ENCODE measurements at regions not wholly inside any gene's neighbourhood (a gene's known extent, or its start where the extent isn't known, plus 50 kb on each side); places are given as distances from the start of the nearest gene placed in this dataset.
A peak's percentile ranks its signal among the peaks of the same experiment; 100 is the strongest.

DNA sequence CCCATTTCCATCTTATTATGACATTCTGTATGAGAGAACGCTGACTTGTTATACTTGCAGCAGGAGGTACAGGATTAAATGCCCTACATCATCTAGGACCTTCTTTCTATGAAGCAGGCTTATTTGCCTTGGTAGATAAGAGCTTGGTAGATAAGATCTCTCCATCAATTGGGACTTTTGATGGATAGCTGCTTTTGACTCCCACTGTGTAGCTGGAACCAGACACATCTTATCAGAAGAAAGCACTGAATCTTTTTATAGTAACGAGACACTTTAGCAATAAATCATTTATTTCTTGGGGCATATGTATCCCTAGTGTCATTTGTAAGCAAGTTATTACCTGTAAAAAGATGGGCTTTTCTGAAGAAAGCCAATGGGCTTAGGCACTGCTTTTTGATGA is 613.9 kb downstream of the TECRL start:
- DNase-seq = no peak

DNA sequence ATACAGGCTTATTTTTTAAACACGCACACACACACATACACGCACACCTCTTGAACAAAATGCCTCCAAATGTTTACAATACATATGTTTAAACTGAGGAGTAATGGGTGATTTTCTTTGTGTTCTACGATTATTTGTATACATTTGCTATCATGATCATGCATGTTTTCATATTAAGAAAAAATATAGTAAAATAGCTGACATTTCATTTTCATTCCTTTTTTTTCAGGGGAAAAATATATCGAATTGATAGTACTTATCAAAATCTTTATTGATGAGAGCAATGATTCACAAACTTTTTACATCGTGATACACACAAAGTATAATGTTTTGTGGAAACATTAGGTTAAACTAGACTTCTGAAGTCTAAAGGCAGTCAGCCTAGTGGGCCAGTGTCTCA is 618.9 kb downstream of the TECRL start:
- DNase-seq = no peak

DNA sequence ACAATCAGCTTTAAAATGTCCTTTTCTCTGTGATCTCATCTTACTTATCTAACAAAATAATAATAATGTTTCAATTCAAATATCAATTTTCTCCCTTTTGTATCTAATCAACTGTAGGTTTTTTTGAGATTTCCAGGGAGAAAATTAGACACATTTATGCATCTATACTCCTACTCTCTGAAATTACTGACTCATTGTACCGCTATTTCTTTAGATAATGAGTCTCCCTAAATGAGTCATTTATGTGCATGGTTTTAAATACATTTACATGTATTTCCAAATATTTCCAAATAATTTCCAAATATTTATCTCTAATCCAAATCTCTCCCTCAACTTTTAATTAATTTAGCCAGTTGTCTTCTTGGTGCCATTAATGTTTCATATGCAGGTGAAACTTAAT is 621.0 kb downstream of the TECRL start:
- DNase-seq = no peak

DNA sequence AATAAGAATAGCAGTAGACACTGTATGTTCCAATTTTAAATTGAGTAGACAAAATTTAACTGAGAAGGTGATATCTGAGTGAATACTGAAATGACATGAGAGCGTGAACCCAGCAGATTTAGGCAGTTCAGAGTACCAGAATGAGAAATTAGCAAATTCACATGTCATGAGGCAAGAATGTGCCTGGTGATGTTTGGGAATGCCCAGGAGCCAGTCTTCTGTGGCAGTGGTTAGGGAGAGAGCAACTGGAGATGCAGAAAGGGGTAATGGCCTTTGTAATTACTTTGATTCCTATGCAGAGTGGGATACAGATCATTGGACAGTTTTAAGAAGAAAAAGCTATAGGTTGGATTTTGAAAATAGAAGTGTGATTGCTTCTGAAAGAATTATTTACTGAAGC is 621.9 kb downstream of the TECRL start:
- DNase-seq = no peak

DNA sequence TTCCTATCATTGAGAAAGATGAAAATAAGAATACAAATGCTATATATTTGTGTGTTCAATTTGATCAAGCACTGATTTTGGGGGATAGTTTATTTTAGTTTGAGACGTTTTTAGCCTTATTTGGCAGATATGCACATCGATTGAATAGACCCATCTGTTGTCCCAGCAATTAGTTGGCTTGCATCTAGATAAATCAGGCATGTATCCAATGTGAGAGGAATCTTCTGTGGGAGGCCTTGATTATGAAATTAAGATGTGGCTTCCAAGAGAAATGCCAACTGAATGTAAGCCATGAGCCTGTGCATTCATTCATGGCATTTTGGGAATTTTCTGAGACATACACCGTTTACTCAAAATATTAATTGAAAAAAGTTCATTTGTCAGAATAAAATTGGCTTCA is 623.1 kb downstream of the TECRL start:
- DNase-seq = no peak

DNA sequence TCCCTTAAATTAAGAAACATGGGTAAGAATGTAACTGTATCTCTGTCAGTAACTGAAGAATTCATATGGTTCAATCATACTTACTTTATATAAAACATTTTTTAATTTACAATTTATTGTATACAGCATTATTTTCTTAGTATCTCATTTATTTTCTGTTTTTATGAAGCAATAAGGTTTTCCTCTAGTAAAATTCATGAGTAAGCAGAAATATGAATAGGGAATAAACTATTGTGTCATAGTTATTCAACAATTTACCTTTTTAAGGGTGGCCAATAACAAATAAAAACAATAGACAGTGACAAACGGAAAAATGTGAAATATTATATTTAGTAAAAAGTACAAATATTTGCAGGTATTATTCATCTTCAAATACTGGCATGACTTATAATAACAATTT is 624.4 kb downstream of the TECRL start:
- no peak for DNase-seq

DNA sequence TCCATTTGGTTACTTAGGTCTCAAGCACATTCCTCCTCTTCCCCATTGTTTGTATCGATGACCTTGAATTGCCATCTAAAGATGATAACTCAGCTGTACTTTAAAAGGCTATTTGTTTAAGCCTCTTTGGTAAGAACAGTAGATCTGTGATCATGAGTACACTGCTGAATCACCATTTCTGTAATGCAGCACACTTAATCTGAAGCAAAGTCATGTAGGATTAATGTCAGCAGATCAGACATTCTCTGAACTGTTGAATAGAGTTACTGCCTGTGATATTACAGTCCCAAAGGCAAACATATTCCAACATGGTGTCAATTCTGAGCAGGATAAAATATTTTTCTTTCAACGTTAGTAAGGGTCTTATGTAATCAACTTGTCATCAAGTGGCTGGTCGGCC is 631.6 kb downstream of the TECRL start:
- no peak for DNase-seq

DNA sequence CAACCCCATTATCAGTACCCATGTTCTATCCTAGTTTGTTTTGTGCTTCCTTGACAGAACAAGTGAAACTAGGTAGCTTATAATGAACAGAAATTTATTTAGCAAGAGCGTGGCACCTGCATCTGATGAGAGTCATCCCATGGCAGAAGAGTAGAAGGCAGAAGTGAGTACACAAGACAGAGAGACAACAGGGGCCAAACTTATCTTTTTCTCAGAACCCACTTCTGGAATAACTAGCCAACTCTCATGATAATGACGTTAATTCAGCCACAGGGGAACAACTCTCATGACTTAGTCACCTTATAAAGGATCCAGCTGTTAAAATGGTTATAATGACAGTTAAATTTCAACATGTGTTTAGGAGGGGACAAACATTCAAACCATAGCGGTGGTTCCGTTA is 644.9 kb downstream of the TECRL start:
- DNase-seq = no peak

DNA sequence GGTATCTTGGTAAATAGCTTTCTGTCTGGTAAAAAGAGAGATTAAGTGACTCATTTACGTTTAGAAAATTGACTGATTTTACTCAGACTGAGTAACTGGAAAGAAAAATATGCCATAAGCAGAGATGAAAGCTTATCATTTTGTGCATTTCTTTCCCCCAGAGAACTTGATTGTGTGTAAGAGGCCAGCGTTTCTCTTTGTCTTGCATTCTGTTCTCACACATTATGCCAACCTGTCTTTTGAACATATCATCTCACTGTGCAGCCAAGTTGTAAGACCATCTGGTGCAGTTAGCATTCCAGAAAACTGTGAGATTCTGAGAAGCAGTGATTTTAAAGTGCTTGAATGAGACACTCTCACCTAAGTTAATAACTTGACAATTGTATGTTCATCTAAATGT is 651.3 kb downstream of the TECRL start:
- DNase-seq = no peak

DNA sequence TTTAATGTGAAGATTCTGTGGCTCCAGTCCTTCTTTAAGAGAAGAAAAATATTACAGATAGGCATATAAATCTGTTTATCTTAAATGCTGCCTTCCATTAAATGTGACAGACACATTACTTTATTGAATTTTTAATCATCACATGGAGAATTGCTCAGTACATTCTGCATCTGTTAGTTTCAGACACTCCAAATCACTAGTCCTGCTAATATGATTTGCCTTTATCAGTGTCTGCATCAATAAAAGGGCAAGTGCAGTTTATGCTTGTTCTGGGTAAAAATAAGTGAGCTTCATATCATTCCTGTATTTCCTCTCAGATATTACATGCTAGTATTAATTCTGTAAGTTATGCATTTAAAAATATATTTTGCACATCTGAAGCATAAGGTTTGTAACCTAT is 666.4 kb downstream of the TECRL start:
- DNase-seq = no peak

DNA sequence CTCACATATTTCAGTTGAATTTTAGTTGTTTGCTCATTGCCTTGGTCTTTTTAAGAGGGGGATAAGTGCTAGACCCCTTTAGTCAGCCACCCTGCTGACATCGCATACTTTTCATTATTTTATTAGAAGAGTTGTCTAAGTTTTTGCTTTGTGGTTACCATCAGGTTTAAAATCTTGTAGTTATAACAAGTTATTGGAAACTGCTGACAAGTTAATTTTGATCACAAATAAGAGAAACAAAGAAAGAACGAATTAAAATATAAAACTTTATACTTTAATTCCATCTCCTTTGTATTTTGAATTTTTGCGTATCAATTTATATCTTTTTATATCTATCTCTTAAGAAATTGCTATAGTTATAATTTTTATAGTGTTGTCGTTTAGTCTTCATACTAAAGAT is 679.7 kb downstream of the TECRL start:
- no peak for DNase-seq

DNA sequence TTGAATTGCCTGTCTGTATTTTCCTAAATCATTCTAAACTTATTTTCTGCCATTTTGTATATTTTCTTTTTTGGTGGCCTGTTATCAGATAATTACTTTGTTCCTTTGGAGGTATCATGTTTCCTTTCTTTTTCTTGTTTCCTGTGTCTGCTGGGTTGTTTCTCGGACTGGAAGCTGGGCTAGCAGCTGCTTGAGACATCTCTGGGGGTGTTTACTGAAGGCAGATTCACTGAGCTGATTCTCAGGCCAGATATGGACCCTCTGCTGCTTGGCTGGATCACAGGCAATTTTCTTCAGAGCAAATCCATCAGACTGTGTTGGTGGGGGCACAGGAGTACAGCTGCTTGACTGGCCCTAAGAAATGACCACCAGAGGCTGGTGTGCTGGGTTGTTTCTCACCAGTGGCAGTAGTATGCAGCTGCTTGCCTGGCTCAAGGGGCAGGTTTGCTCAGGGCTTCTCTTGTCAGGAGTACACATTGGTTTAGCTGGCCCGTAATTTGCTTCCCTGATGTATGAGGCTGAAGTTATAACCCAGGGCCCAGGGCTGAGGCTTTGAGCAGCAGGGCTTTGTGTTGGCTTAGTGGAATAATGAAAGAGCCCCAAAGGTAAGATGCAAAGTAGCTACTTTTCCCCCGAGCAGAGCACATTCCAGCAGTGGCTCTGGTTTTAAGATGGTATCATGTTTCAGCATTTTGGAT is 680.6 kb downstream of the TECRL start:
- DNase-seq = no peak

DNA sequence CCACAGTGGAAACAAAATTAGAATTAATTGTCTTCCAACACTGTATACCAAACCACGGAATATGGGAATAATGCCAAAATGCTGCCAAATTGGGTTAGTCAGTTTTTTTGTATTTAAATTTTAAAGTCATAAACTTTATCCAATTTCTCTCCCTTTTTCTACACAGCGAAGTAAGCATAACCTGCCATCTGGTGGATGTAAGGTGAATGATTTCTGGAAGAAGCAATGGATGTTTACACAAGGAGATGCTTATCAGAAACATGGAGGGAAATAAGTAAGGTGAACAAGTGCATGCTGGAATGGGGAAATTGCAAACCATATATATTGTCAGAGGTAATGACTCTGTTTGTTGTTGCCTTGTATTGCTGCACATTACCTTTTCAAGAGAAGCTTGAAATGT is 691.9 kb downstream of the TECRL start:
- DNase-seq = peak; percentile 0

DNA sequence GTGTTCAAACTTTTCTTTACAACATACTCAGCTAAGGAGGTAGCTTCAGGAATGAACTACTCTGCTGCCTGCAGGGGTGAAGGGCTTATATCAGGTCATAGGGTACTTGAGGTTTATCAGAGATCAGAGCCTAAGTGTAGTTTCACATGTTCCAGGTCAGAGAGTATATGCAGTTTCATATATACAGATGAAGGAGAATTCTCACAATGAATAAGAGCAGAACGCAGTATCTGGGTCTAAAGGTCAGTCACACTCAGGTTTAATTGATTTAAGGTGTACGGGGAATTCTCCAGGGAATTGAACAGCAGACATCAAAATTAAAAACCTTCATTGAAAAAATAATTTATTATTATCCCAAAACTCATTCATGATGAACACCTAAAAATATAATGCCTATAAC is 700.6 kb downstream of the TECRL start:
- no peak for DNase-seq

DNA sequence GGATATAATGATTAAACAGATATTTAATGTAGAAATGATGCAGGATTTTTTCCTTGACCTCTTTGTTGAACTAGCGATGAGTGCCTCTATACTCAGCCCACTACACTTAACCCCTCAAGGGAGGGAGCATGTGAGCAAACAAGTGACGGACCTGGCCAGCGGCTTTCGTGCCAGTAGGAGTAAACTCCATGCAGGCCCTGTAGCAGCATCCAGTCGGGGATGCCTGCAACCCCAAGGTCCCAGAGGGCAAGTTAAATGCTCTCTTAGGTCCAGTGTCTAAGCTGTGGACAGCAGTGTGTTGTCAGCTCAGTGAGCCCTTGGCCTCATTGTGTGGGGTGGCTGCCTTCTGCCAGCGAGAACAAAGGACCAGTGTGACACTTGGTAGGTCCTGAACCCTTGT is 708.7 kb downstream of the TECRL start:
- no peak for DNase-seq

DNA sequence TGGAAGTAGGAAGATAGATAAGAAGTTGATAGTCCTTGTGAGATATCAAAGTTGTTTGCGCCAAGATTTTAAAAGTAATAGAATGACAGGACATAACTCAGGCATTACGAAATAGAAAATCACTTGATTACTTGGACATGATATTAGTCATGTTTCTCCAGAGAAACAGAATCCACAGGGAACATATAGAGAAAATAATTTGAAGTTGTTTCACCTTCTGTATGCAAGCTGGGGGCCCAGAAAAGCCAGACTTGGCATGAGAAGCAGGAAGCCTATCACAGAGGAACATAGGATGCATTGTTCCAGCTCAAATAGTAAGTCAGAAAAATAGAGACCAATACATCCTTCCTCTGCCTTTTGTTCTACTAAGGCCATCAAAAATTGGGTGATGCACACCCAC is 715.9 kb downstream of the TECRL start:
- no peak for DNase-seq

DNA sequence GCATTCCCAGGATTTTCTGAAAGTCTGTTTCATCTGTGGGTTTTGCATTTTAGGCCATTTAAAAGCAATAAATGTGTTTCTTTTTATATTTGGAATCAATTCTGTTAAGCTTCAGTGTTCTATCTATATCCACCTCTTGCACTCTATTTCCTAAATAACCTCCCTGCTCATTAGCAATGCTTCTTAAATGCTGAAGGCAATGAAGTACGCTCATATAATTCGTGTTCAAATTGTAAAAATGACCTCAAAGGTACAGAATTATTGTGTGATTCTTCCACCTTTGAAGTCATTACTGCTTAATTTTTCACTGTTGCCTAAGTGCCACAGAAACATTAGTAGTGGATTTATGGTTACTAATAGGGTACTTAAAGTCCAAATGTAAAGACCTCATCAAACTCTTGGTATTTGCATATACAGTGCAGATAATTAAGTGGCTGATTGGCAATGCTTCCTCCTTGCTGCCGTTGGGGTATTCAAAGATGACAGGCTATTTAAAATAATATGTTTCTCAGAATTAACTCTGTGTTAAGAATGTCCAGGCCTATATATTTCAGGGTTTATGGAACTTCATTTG is 730.8 kb downstream of the TECRL start:
- DNase-seq = no peak

DNA sequence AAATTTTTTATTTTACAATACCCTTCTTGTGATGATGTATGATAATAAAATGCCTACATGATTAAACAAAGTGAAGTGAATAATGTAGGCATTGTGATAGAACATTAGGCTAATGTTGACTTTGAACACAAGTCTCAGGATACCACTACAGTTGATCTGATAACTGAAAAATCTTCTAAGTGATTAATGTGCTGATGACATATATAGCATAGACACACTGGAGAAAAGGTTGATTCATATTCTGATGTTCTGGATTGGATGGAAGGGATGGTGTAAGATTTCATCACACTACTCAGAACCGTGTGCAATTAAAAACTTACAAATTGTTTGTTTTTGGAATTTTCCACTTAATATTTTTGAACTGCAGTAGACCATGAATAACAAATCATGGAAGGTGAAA is 738.5 kb downstream of the TECRL start:
- no peak for DNase-seq

DNA sequence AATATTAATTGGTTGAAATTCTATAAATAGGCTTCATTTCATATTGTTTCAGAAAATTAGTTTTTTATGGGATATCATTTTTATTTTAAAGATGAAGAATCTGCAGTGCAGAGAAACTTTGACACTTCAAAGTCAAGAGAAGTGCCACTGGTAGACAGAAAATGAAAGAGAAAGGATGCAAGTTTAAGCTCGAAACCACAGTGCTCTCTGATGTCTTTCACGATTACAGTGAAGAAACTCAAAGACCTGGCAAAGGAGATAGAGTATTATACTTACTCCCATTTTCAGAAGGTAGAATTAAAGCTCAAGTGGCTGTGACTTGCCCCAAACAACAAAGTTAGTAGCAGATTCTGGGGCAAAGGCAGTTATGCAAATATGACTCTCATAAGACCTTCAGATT is 745.4 kb downstream of the TECRL start:
- DNase-seq = no peak

DNA sequence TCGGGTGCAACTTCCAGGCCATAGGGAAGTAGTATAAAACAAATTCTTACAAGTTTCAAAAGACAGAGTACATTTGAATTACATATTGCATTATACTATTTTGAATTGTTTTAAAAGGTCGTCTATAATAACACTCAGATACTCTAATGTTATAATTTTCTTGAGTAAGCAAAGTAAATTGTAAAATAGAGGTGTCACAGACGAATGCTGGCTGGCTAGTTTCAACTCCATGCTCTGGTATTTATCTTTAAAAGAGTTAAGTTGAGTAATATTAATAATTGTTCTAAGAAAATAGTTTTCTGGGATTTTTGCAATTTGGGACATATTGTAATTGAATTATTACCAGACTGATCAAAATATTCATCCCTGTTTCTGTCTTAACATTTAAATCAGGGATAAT is 764.9 kb downstream of the TECRL start:
- no peak for DNase-seq

DNA sequence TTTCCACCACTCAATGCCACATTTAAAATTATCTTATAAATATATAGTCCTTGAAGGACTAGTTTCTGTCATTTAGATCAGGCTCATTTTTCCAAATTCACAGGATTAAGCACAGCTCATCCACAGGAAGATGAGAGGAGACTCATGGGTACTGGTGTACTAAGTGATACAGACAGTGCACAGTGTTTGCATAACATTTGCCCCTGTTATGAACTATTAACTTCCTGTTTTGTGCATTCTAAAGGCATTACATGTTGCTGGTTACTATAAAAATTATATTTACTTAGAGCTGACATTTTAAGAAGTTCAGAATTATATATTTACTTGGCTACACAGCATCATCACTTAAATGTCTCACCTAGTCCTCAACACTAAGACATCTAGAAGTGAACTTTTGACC is 772.0 kb downstream of the TECRL start:
- no peak for DNase-seq

DNA sequence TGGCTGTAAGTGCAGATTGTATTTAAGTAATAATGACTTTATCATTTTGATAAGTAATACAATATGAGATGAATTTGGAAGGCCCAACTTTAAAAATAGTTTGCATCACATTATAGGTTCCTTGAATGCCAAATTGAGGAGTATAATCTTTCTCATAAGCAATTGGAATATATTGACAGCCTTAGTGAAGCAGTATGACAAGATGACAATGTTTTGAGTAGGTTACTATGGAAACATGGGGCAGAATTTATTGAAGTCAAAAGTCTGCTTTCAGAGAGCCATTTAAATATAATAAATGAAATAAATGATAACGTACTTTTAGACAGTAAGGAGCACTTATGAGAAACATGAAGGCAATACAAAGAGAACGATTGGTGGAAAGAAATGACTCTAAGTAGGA is 776.4 kb downstream of the TECRL start:
- no peak for DNase-seq

DNA sequence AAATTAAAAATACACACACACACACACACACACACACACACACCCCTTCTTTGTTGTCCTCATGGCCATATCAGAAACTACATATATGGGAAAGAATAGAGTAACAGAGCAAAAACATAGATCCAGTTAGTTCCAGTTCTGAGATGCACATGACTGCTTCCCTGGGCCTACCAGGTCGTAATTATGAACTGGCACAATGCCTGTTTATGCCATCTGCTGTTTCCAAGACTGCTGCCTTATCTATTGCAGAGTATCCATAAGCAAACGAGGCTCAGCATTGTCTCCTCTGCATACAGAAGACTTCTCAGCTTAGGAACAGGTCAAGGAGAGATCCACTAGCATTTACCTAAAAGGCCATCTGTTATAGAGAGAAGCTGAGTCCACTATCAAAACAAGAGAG is 789.0 kb downstream of the TECRL start:
- no peak for DNase-seq

DNA sequence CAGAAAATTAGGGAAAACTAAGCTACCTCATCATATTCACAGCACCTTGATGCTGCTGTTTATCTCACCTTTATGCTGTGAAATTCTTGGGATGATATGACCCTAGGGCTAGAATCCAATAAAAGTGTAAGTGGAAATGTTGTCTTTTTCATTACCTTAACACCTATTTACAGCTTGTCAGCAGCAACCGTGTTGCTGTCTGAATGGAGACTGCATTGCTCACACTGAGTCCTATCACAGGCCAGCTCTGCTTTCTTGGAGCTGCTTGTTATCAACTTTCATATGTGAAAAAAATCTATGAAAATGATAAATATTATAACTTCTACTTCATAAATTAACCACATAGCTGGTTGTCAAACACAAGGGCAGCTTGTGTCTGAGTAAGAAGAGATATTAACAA is 789.5 kb downstream of the TECRL start:
- no peak for DNase-seq

Measured in fibroblast of upper back skin (primary cell).